IgD-negative memory B cell (primary cell): ENCODE measurements at regions not wholly inside any gene's neighbourhood (a gene's known extent, or its start where the extent isn't known, plus 50 kb on each side); places are given as distances from the start of the nearest gene placed in this dataset.

Experiments used
- H3K27ac Mint-ChIP-seq, 3 donors: one replicate each; pipeline ENCODE4 v1.8.0; 2020 to 2022; ENCODE audit warnings: mild to moderate bottlenecking in 3 of 3, mixed read lengths in 3 of 3, moderate library complexity in 1 of 3
- H3K27me3 Mint-ChIP-seq: one replicate; pipeline ENCODE4 v1.8.0; 2021; ENCODE audit warnings: mixed read lengths
- H3K36me3 Mint-ChIP-seq: one replicate; pipeline ENCODE4 v1.8.0; 2020; ENCODE audit warnings: mild to moderate bottlenecking, mixed read lengths
- H3K4me1 Mint-ChIP-seq, 3 donors: one replicate each; pipeline ENCODE4 v1.8.0; 2020 to 2022; ENCODE audit warnings: mixed read lengths in 3 of 3, mild to moderate bottlenecking in 1 of 3
- H3K4me3 Mint-ChIP-seq, 4 donors: one replicate each; pipeline ENCODE4 v1.8.0; 2020 to 2022; ENCODE audit warnings: mild to moderate bottlenecking in 4 of 4, mixed read lengths in 4 of 4, moderate library complexity in 3 of 4
- H3K9me3 Mint-ChIP-seq, 3 donors: one replicate each; pipeline ENCODE4 v1.8.0; 2020 to 2021; ENCODE audit warnings: mixed read lengths in 3 of 3, mild to moderate bottlenecking in 1 of 3

DNA sequence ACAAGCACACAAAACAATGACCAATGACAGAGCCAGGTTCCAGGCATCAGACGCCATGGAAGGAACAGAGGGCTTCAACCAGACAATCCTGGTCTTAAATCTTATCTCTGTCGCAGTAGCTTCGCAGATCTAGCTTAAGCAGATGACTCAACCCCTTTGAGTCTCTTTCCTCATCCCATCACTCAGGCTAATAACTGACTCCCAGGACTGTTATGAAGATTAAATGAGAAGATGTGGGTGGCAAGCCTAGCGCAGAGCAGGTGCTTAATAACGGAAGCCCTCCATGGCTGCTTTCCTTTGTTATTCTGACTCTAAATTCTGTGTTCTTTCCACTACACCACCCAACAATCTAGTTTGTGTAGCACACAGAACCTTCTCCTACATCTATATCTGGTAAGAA, 110.9 kb downstream of the SLC24A2 start:
- no peaks in the 10 kb centered on the region for H3K27me3 Mint-ChIP-seq
- no peaks in the 10 kb centered on the region for H3K4me1 Mint-ChIP-seq
- no peak overlapping the region for H3K4me3 Mint-ChIP-seq
- H3K9me3 Mint-ChIP-seq = peaks cover 2 to 4% (median 3%) of the 10 kb centered on the region in 3 donors
- H3K27ac Mint-ChIP-seq = no peak overlapping the region
- peaks cover 2% of the 10 kb centered on the region for H3K36me3 Mint-ChIP-seq

GRCh38 chr9:19675492-19675891, 113.3 kb downstream of the SLC24A2 start:
- Mint-ChIP-seq H3K27me3 (no peaks in the 10 kb centered on the region), H3K9me3 (peaks cover 2 to 9% (median 3%) of the 10 kb centered on the region in 3 donors), H3K36me3 (peaks cover 2% of the 10 kb centered on the region)

DNA sequence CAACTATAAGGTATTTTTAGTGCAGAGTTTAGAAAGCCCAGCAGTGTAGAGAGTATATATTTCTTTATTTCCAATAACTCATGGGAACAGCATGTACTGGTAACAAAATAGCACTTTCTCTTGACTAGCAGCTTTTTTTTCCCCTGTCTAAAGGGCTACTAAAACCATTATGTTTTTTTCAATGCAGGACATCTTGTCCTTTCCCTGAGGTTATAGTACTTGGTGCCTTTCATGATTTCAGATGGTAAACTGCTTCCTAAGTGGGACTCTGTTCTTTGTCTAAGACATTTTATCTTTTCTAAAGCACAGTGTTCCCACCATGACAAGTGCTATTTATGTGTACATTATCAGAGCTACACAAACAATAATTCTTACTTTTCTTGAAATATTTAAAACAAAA, 122.3 kb downstream of the SLC24A2 start:
- Mint-ChIP-seq H3K4me1 (no peaks in the 10 kb centered on the region), H3K27me3 (peaks cover 4% of the 10 kb centered on the region), H3K4me3 (no peak overlapping the region), H3K36me3 (no peaks in the 10 kb centered on the region), H3K9me3 (no peaks in the 10 kb centered on the region), H3K27ac (no peak overlapping the region)

More at GRCh38 chr9:19675492-19675891, 113.3 kb downstream of the SLC24A2 start:
- H3K27ac Mint-ChIP-seq = no peak overlapping the region
- H3K4me3 Mint-ChIP-seq = no peak overlapping the region
- no peaks in the 10 kb centered on the region for H3K4me1 Mint-ChIP-seq

- Mint-ChIP-seq H3K4me3 (no peak overlapping the region), H3K27me3 (peaks cover 5% of the 10 kb centered on the region), H3K9me3 (no peaks in the 10 kb centered on the region), H3K36me3 (no peaks in the 10 kb centered on the region), H3K4me1 (no peaks in the 10 kb centered on the region), H3K27ac (no peak overlapping the region)
Measured at GRCh38 chr9:19665146-19665863, 123.5 kb downstream of the SLC24A2 start.

DNA sequence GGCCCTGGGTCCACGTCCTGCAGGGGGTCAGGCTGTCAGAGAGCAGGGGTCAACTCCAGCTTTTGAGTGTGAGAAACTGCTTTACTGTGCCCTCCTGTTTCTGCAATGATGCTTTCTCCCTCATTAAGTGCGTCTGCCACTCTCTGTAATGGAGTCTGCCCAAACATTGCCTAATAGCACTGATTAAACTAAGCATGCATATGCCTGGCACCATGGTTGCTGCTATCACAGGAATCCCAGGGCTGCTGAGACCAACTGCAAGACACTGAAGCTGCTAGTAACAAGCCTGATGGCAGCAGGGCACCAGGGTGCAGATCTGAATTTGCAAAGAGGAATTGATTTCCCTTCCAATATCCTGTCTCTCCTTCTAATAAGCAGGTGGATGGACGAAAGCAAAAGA, 125.3 kb downstream of the SLC24A2 start:
- Mint-ChIP-seq H3K4me1 (no peaks in the 10 kb centered on the region), H3K4me3 (no peak overlapping the region), H3K27ac (no peak overlapping the region), H3K27me3 (peaks cover 5% of the 10 kb centered on the region), H3K9me3 (no peaks in the 10 kb centered on the region), H3K36me3 (no peaks in the 10 kb centered on the region)

DNA sequence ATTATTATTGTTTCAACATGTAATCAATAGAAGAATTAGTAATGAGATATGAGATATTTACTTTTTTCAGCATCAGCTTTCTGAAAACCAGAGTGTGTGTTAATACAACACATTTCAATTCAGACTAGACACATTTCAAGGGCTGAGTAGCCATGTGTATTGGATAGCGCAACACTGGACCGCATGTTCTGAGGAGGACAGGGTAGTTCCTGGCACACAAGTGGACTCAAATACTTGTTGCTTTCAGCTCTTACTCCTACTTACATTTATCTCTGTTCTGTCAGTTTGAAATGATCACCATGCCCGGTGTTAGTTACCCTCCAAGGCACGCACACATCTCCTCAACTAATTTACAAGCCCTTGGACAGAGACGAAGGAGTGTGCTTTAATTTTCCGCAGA, 126.6 kb downstream of the SLC24A2 start:
- H3K27ac Mint-ChIP-seq = no peak overlapping the region
- no peaks in the 10 kb centered on the region for H3K36me3 Mint-ChIP-seq
- peaks cover 5% of the 10 kb centered on the region for H3K27me3 Mint-ChIP-seq
- H3K4me1 Mint-ChIP-seq = no peaks in the 10 kb centered on the region
- H3K9me3 Mint-ChIP-seq = peaks cover 0 to 1% (median 0%) of the 10 kb centered on the region in 3 donors
- no peak overlapping the region for H3K4me3 Mint-ChIP-seq

GRCh38 chr9:19660019-19660418, 128.8 kb downstream of the SLC24A2 start:
- Mint-ChIP-seq H3K27me3 (peaks cover 5% of the 10 kb centered on the region), H3K27ac (no peak overlapping the region), H3K9me3 (peaks cover 0 to 3% (median 0%) of the 10 kb centered on the region in 3 donors), H3K4me1 (no peaks in the 10 kb centered on the region), H3K4me3 (no peak overlapping the region), H3K36me3 (no peaks in the 10 kb centered on the region)

DNA sequence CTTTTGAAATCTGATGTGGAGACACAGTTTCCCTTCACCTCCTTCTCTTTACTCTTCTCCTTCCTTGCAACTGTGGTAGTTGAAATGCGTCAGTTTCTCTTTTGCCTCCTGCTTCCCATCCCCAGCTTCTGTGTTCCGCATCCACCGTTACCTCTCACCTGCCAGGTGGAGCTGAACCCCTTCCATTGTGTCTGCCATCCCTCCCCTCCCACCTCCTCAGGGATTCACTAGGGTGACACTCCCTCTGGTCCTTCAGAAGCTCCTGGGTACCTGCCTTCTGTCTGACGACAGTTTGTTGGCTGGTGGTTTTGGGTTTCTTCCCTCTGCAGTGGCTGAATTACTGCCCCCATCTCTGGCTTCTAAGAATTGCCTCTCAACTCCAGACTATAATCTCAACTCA, 132.1 kb downstream of the SLC24A2 start:
- Mint-ChIP-seq H3K27ac (no peak overlapping the region), H3K9me3 (peaks cover 0 to 3% (median 0%) of the 10 kb centered on the region in 3 donors), H3K27me3 (peaks cover 2% of the 10 kb centered on the region), H3K36me3 (no peaks in the 10 kb centered on the region), H3K4me1 (no peaks in the 10 kb centered on the region), H3K4me3 (no peak overlapping the region)

- no peaks in the 10 kb centered on the region for H3K27me3 Mint-ChIP-seq
- H3K27ac Mint-ChIP-seq = no peak overlapping the region
- H3K9me3 Mint-ChIP-seq = no peaks in the 10 kb centered on the region
- no peak overlapping the region for H3K4me3 Mint-ChIP-seq
- no peaks in the 10 kb centered on the region for H3K4me1 Mint-ChIP-seq
- H3K36me3 Mint-ChIP-seq = no peaks in the 10 kb centered on the region
Measured at GRCh38 chr9:19651681-19652080, 137.2 kb downstream of the SLC24A2 start.

GRCh38 chr9:19650312-19650711, 138.5 kb downstream of the SLC24A2 start:
- Mint-ChIP-seq H3K36me3 (no peaks in the 10 kb centered on the region), H3K4me3 (no peak overlapping the region), H3K27ac (no peak overlapping the region), H3K27me3 (peaks cover 1% of the 10 kb centered on the region), H3K4me1 (no peaks in the 10 kb centered on the region), H3K9me3 (no peaks in the 10 kb centered on the region)

DNA sequence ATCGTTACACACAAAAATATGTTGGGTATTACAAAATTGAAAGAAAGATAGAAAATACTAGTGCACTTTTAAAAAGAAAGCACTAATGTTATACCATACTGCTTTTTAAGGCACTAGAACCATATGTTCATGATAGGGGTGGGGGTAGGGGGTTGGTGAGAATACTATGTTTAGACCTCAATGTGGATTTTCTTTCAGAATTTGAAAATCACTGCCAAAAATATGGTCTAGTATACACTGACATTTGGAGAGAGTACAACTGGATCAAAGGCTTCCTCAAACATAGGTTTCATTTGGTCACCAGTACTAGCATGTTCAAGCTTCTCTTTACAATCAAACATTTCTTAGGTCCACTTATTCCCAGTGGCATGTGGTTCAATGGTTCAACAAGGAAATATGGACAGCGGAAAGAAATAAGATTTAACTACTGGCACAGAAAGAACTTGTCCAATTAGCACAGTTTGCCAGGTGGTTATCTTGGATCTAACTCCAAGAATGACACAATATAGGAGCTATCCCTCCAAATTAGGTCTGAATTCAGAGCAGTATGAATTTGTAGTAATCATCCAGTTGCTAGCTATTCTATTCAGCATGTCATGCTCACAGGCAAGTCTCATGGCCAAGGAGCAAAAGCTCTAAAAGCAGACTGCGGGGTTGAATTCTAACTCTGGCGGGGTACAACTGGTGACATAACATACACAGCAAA, 139.3 kb downstream of the SLC24A2 start:
- H3K4me1 Mint-ChIP-seq = no peaks in the 10 kb centered on the region
- peaks cover 2% of the 10 kb centered on the region for H3K27me3 Mint-ChIP-seq
- no peak overlapping the region for H3K4me3 Mint-ChIP-seq
- H3K9me3 Mint-ChIP-seq = no peaks in the 10 kb centered on the region
- H3K36me3 Mint-ChIP-seq = no peaks in the 10 kb centered on the region
- H3K27ac Mint-ChIP-seq = no peak overlapping the region

DNA sequence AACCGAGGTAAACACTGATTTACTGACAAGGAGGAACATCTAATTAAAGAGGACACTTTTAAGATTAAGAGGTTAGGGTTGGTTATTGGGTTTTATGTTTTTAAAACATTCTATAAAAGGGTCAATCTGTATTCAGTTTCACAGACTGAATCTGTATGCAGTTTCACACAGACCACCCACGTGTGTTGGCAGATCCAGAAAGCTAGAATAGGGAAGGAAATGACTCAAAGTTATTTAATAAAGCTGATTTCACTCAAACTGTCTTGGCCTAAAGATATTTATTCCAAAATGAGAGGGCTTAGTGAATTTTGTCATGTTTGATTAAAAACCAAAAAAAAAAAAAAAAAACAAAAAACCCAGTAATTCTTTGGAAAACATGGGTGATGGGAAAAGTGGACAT, 140.2 kb downstream of the SLC24A2 start:
- Mint-ChIP-seq H3K27ac (no peak overlapping the region), H3K4me1 (no peaks in the 10 kb centered on the region), H3K4me3 (no peak overlapping the region), H3K27me3 (peaks cover 2% of the 10 kb centered on the region), H3K9me3 (no peaks in the 10 kb centered on the region), H3K36me3 (no peaks in the 10 kb centered on the region)

GRCh38 chr9:19643875-19644274, 145.0 kb downstream of the SLC24A2 start:
- Mint-ChIP-seq H3K9me3 (no peaks in the 10 kb centered on the region), H3K36me3 (no peaks in the 10 kb centered on the region), H3K4me3 (no peak overlapping the region), H3K4me1 (no peaks in the 10 kb centered on the region), H3K27me3 (peaks cover 2% of the 10 kb centered on the region), H3K27ac (no peak overlapping the region)

- no peak overlapping the region for H3K4me3 Mint-ChIP-seq
- no peaks in the 10 kb centered on the region for H3K4me1 Mint-ChIP-seq
- H3K27ac Mint-ChIP-seq = no peak overlapping the region
- no peaks in the 10 kb centered on the region for H3K9me3 Mint-ChIP-seq
- H3K27me3 Mint-ChIP-seq = peaks cover 2% of the 10 kb centered on the region
- H3K36me3 Mint-ChIP-seq = no peaks in the 10 kb centered on the region
Measured at GRCh38 chr9:19642256-19642655, 146.6 kb downstream of the SLC24A2 start.

GRCh38 chr9:19641046-19641445, 147.8 kb downstream of the SLC24A2 start:
- H3K27ac Mint-ChIP-seq = no peak overlapping the region
- no peaks in the 10 kb centered on the region for H3K4me1 Mint-ChIP-seq
- H3K27me3 Mint-ChIP-seq = peaks cover 2% of the 10 kb centered on the region
- no peak overlapping the region for H3K4me3 Mint-ChIP-seq
- H3K36me3 Mint-ChIP-seq = no peaks in the 10 kb centered on the region
- H3K9me3 Mint-ChIP-seq = no peaks in the 10 kb centered on the region

GRCh38 chr9:19640014-19640413, 148.8 kb downstream of the SLC24A2 start:
- Mint-ChIP-seq H3K27me3 (no peaks in the 10 kb centered on the region), H3K4me1 (no peaks in the 10 kb centered on the region), H3K36me3 (no peaks in the 10 kb centered on the region), H3K4me3 (no peak overlapping the region), H3K27ac (no peak overlapping the region), H3K9me3 (no peaks in the 10 kb centered on the region)
